Left lung (tissue), 4 donors: ENCODE measurements at regions not wholly inside any gene's neighbourhood (a gene's known extent, or its start where the extent isn't known, plus 50 kb on each side); places are given as distances from the start of the nearest gene placed in this dataset.
"Not testable (repeated sequence)": the region's sequence is repeated elsewhere in the genome, so short reads cannot be mapped to it uniquely, and the experiment has no call there.

Experiments used
- ATAC-seq: fragments of 200-7000 bp; cut with Tn5 transposase; one replicate; pipeline ENCODE4 v1.9.1; 2020; ENCODE audit warnings: moderate library complexity
- DNase-seq, 4 donors: peaks; one replicate each; pipeline ENCODE4 v3.0.0-alpha.2; 2013 to 2020
- H3K27ac ChIP-seq, 2 donors: fragments of 200-600 bp; sonication (generic) in 1 of 2; one replicate each; pipeline versions ENCODE4 v1.5.0 to v1.8.0; 2020 to 2021
- H3K27me3 ChIP-seq, 2 donors: fragments of 200-600 bp; sonication (generic) in 1 of 2; one replicate each; pipeline versions ENCODE4 v1.5.0 to v1.8.0; 2020 to 2021
- H3K36me3 ChIP-seq, 2 donors: fragments of 200-600 bp; sonication (generic) in 1 of 2; one replicate each; pipeline versions ENCODE4 v1.5.0 to v1.8.0; 2020 to 2021
- H3K4me1 ChIP-seq, 2 donors: fragments of 200-600 bp; one replicate each; pipeline ENCODE4 v1.8.0; 2021
- H3K4me3 ChIP-seq, 2 donors: fragments of 200-600 bp; sonication (generic) in 1 of 2; one replicate each; pipeline versions ENCODE4 v1.5.0 to v1.8.0; 2020 to 2021; ENCODE audit warnings: mild to moderate bottlenecking in 1 of 2
- H3K9me3 ChIP-seq, 2 donors: fragments of 200-600 bp; sonication (generic) in 1 of 2; one replicate each; pipeline versions ENCODE4 v1.5.0 to v1.8.0; 2020 to 2021
- intact Hi-C, 2 donors: fragments of 100-400 bp; cut with DNase I; formaldehyde crosslinking; loops; one replicate each; pipeline versions ENCODE4 v1.11.2 to v1.14.2; 2022
- TF ChIP-seq, protein P1 (sequence below), 2 donors: fragments of 200-600 bp; sonication (generic) in 1 of 2; IDR thresholded peaks; one replicate each; pipeline versions ENCODE4 v1.5.0 to v1.8.0; 2021; ENCODE audit warnings: antibody characterized with exemption in 2 of 2
- donor health status: DM: no; HTN: yes; CAD: no.
- donor health status: DM: no; HTN: no; CAD: no.

DNA sequence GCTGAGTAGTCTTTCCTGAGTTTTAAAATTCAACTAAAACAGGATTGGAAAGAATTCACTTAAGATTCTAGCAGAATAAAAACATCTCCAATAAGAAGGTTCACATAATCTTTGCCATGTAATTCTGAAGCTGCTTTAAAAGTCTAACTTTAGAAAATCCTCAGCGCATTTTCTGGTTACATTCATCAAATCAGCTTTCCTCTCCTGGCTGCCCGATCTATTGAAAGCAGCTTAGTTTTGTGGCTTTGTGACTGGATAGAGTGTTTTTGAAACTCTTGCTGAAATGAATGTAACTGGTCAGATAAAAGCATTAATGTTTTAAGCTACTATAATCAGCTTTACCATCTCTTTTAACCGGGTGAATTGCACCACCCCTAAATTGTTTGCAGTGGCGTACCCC is 66.8 kb downstream of the DOP1B start:
- Histone ChIP-seq H3K4me3 (no peak overlapping the region), H3K27ac (no peak overlapping the region), H3K9me3 (no peaks in the 10 kb centered on the region), H3K27me3 (no peaks in the 10 kb centered on the region), H3K4me1 (no peaks in the 10 kb centered on the region), H3K36me3 (peaks cover 0 to 96% of the 10 kb centered on the region in 2 donors)
- TF ChIP-seq, protein P1, sequence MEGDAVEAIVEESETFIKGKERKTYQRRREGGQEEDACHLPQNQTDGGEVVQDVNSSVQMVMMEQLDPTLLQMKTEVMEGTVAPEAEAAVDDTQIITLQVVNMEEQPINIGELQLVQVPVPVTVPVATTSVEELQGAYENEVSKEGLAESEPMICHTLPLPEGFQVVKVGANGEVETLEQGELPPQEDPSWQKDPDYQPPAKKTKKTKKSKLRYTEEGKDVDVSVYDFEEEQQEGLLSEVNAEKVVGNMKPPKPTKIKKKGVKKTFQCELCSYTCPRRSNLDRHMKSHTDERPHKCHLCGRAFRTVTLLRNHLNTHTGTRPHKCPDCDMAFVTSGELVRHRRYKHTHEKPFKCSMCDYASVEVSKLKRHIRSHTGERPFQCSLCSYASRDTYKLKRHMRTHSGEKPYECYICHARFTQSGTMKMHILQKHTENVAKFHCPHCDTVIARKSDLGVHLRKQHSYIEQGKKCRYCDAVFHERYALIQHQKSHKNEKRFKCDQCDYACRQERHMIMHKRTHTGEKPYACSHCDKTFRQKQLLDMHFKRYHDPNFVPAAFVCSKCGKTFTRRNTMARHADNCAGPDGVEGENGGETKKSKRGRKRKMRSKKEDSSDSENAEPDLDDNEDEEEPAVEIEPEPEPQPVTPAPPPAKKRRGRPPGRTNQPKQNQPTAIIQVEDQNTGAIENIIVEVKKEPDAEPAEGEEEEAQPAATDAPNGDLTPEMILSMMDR (IDR thresholded peaks at IDR 0.05) = no peak
- intact Hi-C loops = no loop called here
- no peak for DNase-seq
- ATAC-seq = no peak

DNA sequence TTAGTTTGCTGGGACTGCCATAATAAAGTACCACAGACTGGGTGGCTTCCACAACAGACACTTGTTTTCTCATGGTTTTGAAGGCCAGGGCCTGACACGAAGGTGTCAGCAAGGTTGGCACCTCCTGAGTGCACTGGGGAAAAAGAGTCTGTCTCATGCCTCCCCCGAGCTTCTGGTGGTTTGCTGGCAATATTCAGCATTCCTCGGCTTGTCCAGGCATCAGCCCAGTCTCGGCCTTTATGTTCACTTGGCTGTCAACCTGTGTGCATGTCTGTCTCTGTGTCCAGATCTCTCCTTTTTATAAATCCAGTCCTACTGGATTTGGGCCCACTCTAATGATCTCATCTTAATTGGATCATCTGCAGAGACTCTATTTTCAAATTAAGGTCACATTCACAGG is 72.6 kb downstream of the DOP1B start:
- TF ChIP-seq, protein P1 (IDR thresholded peaks at IDR 0.05) = no peak
- no peak for ATAC-seq

DNA sequence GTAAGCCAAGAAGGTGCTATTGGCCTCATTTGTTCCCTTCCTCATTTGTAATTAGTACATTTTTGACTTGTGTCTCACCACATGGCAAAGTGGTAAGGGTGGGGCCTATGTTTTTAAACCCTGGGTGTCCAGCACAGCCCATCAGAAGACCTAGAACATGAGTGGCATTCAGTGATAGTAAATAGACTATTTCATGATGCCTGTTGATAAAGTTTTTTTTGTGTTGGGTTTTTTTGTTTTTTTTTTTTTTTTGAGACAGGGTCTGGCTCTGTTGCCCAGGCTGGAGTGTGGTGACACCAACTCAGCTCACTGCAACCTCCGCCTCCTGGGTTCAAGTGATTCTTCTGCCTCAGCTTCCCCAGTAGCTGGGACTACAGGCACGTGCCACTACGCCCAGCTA is 74.8 kb downstream of the DOP1B start:
- H3K4me1 ChIP-seq, intact Hi-C loops, H3K27ac ChIP-seq, DNase-seq, H3K4me3 ChIP-seq, H3K27me3 ChIP-seq, ATAC-seq, H3K9me3 ChIP-seq: not testable (repeated sequence)
- peaks cover 0 to 74% of the 10 kb centered on the region in 2 donors for H3K36me3 ChIP-seq

More for the DNA sequence above, 72.6 kb downstream of the DOP1B start:
- Histone ChIP-seq H3K27ac (no peak overlapping the region), H3K36me3 (peaks cover 0 to 91% of the 10 kb centered on the region in 2 donors), H3K27me3 (no peaks in the 10 kb centered on the region), H3K4me1 (peaks cover 0 to 4% of the 10 kb centered on the region in 2 donors), H3K4me3 (no peak overlapping the region), H3K9me3 (no peaks in the 10 kb centered on the region)
- intact Hi-C loops = no loop called here
- DNase-seq = no peak

DNA sequence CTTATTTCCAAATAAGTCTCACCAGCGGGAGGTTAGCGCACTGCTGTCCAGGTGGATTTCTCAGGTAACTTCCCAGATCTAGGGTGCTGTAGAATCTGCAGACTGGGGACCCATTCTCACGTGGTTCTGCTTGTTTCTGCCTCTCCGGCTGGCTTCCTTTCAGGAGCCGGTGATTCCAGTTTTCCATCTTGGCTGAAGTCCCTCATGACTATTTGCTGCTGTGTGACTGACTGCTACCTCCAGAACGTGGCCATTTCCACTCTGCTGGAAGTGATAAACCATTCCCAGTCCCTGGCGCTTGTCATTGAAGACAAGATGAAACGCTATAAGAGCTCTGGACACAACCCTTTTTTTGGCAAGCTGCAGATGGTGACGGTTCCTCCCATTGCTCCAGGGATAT is 76.0 kb downstream of the DOP1B start:
- TF ChIP-seq, protein P1 (IDR thresholded peaks at IDR 0.05) = no peak
- ATAC-seq = no peak
- DNase-seq = no peak
- Histone ChIP-seq H3K27me3 (no peaks in the 10 kb centered on the region), H3K4me1 (peaks cover 0 to 6% of the 10 kb centered on the region in 2 donors), H3K4me3 (no peak overlapping the region), H3K36me3 (peaks cover 0 to 73% of the 10 kb centered on the region in 2 donors), H3K9me3 (no peaks in the 10 kb centered on the region), H3K27ac (no peak overlapping the region)
- intact Hi-C loops = no loop called here

DNA sequence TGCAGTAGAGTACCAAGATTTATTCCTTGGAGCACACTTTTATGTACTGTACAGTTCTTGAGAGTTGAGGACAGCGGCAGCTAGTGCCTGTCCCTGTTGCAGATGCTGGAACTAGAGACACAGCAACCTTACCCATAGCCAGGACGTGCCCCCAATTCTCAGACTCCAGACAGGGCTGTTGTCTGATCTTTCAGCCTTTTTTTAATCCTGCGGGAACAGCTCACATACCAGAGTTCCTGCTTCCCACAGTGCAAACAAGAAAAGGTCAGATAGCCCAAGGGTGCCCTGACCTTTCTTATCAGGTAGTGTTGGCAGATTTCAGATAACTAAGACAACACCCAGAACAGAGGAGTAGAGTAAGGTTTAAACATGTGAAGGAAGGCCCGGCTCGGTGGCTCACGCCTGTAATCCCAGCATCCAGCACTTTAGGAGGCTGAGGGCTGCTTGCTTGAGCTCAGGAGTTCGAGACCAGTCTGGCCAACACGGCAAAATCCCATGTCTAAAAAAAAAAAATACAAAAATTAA is 78.5 kb downstream of the DOP1B start:
- no peak overlapping the region for H3K27ac ChIP-seq
- intact Hi-C loops = no loop called here
- ATAC-seq (peak; percentile 84), DNase-seq (no peak)
- H3K4me1 ChIP-seq = peaks cover 0 to 6% of the 10 kb centered on the region in 2 donors
- H3K27me3 ChIP-seq = no peaks in the 10 kb centered on the region
- H3K4me3 ChIP-seq = no peak overlapping the region
- TF ChIP-seq, protein P1 (IDR thresholded peaks at IDR 0.05) = no peak
- H3K9me3 ChIP-seq = no peaks in the 10 kb centered on the region
- H3K36me3 ChIP-seq = peaks cover 0 to 74% of the 10 kb centered on the region in 2 donors
